HG03196 (cell line): ENCODE measurements at regions not wholly inside any gene's neighbourhood (a gene's known extent, or its start where the extent isn't known, plus 50 kb on each side); places are given as distances from the start of the nearest gene placed in this dataset.
"Not testable (repeated sequence)": the region's sequence is repeated elsewhere in the genome, so short reads cannot be mapped to it uniquely, and the experiment has no call there.

ENCODE experiments used
- ATAC-seq: cut with Tn5 transposase; IDR thresholded peaks from one replicate; pipeline ENCODE4 v1.9.1; 2021; ENCODE audit not compliant: unreplicated experiment

DNA sequence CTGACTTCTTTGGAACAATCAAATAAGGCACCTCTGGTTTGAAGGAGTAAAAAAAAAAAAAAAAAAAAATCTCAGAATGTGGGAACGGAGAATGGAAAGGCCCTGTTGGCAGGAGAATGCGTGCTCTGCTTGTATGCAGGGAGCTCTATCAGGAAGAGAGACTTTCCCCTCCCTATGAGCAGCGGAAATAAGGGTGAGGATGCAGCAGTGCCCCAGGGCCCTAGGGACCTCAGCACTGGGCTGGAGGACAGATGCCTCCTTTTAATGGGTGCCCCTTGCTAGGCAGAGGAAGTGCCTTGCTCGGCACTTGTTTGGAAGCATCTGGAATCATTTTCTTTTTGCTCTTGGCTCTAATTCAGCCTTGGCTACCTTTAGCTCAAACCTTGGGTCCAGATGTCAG lies 283.4 kb upstream of the NBPF12 start:
- not testable (repeated sequence) for ATAC-seq

DNA sequence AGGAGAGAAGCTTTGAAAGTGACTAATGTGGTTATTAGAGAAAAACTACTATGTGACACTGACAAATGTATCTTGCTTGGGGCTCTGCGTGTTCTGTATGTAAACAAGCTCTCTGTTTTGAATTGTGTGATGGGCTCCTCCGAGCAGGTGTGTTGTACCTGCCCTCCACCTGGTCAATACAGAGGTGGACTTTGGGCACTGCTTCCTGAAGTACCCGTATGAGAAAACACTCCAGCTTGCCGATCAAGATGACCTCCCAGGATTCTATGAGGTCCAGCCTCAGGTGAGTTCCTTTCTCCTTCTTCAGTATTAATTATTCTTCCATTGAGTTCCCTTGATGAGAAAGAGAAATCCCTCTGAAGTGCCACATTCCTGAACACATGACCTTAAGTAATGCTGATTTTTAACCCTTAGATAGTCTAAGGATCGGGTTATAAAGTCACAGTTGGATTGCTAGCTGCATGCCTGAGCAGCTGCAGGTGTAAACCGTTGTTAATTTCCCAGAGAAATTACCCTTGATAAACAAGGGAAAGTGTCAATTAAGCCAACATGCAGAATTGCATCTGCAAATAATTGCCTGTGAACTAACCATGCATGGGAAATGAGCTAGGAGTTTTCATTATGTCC lies 292.0 kb upstream of the NBPF12 start:
- ATAC-seq, result not testable (repeated sequence)

GRCh38 chr1:146641534-146641933 lies 296.6 kb upstream of the NBPF12 start:
- ATAC-seq, result not testable (repeated sequence)

DNA sequence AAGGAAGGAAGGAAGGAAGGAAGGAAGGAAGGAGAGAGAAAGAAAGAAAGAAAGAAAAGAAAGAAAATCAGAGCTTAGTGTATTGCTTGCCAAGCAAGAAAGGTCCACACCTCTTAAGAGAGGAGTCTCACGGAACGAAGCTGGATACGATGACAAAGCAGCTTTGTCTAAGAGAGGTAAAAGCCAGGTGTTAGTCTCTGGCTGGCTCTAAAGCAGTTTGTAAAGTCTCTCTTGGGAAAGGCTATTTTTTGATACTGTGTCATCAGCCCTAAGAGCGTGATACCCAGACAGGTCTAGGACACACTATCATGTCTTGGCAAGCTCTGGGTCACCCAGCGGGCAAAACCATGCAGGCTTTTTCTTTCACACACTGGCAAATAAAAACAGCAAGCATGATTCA lies 297.5 kb upstream of the NBPF12 start:
- ATAC-seq, result not testable (repeated sequence)

DNA sequence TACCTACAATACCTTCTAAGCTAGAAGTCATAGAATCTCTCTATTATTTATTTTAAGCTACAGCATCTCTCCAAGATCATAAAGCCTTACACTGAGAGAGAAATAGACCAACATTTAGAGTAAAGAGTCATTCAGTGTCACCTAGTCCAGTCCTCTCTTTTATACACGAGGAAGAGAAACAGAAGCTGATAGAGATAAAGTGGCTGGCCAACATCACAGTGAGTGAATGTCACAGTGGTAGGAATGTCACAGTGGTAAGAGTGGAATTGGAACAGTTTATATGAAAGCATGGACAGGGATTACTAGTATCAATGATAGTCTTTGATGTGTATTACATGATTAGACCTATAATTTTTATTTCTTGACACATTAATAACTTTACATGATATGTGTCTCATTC lies 307.8 kb upstream of the NBPF12 start:
- ATAC-seq, result not testable (repeated sequence)

GRCh38 chr1:146618582-146618981 lies 319.5 kb upstream of the NBPF12 start:
- not testable (repeated sequence) for ATAC-seq

DNA sequence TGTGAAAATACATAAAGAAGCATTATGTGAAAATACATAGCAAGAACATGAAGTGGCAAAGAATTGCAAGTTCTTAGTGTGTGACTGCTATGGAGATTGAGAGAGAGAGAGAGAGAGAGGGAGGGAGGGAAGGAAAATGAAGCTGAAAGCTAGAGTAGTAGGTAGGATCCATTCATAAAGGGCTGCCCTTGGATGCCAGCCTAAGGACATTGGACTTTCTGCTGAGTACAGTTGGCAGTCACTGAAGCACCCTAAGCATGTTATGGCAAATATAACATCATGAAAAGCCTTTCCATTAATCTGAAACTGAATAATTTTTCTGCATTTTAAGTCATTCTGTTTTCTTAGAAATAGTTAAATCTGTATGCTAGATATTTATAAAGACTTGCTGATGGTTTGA lies 333.4 kb upstream of the NBPF12 start:
- not testable (repeated sequence) for ATAC-seq

- ATAC-seq, result not testable (repeated sequence)
These were observed 337.3 kb upstream of the NBPF12 start for GRCh38 chr1:146600720-146601307.

- not testable (repeated sequence) for ATAC-seq
These were observed 338.2 kb upstream of the NBPF12 start for GRCh38 chr1:146599906-146600305.

DNA sequence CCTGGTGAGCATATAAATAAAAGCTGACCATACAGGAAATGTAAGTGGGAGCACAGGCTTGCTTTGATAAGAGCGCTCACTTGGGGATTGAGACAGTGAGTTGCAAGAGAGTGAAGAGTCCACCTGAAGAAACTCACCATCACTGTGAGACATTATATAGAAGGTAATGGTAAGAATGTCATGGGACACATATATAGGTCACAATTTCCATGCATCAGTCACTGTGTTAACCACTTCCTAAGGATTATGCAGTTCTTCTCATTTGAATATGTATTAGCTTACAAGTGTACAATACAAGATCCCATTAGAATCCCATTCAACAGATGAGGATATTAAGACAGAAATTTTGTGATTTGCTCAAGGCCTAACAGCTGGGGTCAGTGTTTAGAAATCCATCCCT lies 352.4 kb upstream of the NOTCH2NLA start:
- not testable (repeated sequence) for ATAC-seq

- not testable (repeated sequence) for ATAC-seq
These were observed 338.7 kb upstream of the NOTCH2NLA start for GRCh38 chr1:146567541-146567940.

DNA sequence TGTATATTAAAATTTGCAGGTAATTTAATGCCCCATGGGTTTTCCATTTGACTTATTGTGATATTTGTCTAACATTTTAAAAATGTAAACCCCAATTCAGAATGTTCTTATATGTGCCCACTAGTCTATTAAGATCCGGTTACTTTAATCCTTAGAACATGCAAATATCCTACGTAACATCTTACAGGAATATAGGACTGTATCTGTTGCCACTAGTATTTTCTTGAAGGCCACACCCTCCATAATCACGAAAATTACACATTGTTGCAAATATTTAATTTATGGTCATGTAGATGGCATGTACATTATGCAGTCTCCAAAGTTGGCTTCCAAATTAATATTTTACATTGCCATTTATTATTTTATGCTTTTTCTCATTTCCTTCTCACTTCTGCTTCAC lies 329.2 kb upstream of the NOTCH2NLA start:
- not testable (repeated sequence) for ATAC-seq

- ATAC-seq, result not testable (repeated sequence)
These were observed 327.6 kb upstream of the NOTCH2NLA start for GRCh38 chr1:146556405-146556804.

GRCh38 chr1:146552414-146552813 lies 323.6 kb upstream of the NOTCH2NLA start:
- not testable (repeated sequence) for ATAC-seq

DNA sequence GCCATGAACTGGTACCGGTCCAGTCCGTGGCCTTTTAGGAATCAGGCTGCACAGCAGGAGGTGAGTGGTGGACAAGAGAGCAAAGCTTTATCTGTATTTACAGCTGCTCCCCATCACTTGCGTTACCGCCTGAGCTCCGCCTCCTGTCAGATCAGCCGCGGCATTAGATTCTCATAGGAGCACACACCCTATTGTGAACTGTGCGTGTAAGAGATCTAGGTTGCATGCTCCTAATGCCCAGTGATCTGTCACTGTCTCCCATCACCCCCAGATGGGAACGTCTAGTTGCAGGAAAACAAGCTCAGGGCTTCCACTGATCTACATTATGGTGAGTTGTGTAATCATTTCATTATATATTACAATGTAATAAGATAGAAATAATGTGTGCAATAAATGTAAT lies 319.9 kb upstream of the NOTCH2NLA start:
- not testable (repeated sequence) for ATAC-seq

GRCh38 chr1:146546189-146546588 lies 317.4 kb upstream of the NOTCH2NLA start:
- ATAC-seq, result not testable (repeated sequence)

DNA sequence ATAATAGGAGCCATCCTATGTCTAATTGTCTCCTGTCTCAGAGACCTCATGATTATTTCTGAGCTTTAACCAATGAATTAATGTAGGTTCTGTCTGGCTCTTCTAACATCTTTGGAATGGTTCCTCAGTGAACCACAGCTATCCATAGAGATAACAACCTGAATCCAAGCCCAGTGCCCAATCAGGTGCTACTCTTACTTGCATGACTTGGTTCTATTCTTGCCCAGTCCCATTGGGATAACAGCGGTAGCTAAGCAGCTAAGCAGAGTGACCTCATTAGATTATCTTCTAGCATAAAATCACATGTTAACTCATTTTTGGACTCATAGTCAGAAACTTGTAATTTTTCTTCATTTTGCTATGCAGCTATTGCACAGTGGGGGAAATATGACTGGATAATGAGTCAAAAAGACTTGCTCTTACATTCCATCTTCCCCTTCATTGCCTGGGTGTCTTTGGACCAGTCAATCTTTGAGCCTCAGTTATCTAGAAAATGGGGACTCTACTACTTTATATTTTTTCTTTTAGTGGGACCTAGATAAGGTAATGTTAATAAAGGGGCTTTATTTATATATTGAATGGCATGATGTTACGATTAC lies 309.1 kb upstream of the NOTCH2NLA start:
- not testable (repeated sequence) for ATAC-seq

GRCh38 chr1:146536028-146536427 lies 307.2 kb upstream of the NOTCH2NLA start:
- ATAC-seq, result not testable (repeated sequence)

DNA sequence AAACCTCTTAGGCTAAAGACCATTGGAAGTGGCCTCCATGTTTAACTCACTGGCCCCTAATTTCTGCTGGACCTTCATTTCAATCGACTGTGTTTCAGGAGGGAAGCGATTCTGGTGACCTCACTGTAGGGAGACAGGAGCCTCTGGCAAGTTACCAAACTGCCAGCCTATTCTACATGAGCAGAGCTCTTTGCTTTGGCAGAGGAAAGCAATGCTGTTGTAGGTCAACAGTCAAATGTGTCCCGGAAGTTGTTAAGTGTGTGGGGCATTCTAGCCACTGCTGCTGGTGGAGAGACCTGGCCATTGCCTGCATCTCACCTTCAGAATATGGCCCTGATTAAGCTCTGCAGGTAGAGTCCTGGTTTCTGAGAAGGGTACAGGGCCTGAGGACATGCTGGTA lies 306.8 kb upstream of the NOTCH2NLA start:
- ATAC-seq, result not testable (repeated sequence)

GRCh38 chr1:146530958-146531357 lies 302.1 kb upstream of the NOTCH2NLA start:
- ATAC-seq, result not testable (repeated sequence)

GRCh38 chr1:146522812-146523211 lies 294.0 kb upstream of the NOTCH2NLA start:
- ATAC-seq, result not testable (repeated sequence)

GRCh38 chr1:146522345-146522744 lies 293.5 kb upstream of the NOTCH2NLA start:
- not testable (repeated sequence) for ATAC-seq
